ENCODE measurements at regions not wholly inside any gene's neighbourhood (a gene's known extent, or its start where the extent isn't known, plus 50 kb on each side); places are given as distances from the start of the nearest gene placed in this dataset.
"Not testable (repeated sequence)": the region's sequence is repeated elsewhere in the genome, so short reads cannot be mapped to it uniquely, and the experiment has no call there.

DNA sequence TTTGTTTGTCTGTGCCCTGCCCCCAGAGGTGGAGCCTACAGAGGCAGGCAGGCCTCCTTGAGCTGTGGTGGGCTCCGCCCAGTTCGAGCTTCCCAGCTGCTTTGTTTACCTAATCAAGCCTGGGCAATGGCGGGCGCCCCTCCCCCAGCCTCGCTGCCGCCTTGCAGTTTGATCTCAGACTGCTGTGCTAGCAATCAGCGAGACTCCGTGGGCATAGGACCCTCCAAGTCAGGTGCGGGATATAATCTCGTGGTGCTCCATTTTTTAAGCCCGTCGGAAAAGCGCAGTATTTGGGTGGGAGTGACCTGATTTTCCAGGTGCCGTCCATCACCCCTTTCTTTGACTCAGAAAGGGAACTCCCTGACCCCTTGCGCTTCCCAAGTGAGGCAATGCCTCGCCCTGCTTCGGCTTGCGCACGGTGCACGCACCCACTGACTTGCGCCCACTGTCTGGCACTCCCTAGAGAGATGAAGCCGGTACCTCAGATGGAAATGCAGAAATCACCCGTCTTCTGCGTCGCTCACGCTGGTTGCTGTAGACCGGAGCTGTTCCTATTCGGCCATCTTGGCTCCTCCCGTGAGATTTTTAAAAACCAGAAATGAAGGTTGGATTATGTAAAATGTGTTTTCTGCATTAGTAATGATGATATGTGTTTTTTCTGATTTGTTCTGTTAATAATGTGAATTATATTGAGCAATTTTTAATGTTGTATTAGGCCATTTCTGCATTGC, 59.7 kb downstream of the CYTL1 start:
- TF ChIP-seq, protein P1, sequence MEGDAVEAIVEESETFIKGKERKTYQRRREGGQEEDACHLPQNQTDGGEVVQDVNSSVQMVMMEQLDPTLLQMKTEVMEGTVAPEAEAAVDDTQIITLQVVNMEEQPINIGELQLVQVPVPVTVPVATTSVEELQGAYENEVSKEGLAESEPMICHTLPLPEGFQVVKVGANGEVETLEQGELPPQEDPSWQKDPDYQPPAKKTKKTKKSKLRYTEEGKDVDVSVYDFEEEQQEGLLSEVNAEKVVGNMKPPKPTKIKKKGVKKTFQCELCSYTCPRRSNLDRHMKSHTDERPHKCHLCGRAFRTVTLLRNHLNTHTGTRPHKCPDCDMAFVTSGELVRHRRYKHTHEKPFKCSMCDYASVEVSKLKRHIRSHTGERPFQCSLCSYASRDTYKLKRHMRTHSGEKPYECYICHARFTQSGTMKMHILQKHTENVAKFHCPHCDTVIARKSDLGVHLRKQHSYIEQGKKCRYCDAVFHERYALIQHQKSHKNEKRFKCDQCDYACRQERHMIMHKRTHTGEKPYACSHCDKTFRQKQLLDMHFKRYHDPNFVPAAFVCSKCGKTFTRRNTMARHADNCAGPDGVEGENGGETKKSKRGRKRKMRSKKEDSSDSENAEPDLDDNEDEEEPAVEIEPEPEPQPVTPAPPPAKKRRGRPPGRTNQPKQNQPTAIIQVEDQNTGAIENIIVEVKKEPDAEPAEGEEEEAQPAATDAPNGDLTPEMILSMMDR (IDR thresholded peaks at IDR 0.05; ENCODE audit: low read depth, low read length): not testable (repeated sequence)
- not testable (repeated sequence) for TF ChIP-seq EZH2phosphoT487 (IDR thresholded peaks at IDR 0.05; ENCODE audit: low read depth)

All from OCI-LY3 (cell line).